K562 (cell line): ENCODE measurements at regions not wholly inside any gene's neighbourhood (a gene's known extent, or its start where the extent isn't known, plus 50 kb on each side); places are given as distances from the start of the nearest gene placed in this dataset.

Experiments used
- ELF4 ChIP-seq: fragments of 450-650 bp; formaldehyde crosslinking; IDR thresholded peaks from 2 replicates; pipeline ENCODE4 v1.4.0; 2022; ENCODE audit warnings: missing genetic modification characterization
- ESRRB ChIP-seq: fragments of 250-450 bp; sonication (Bioruptor Pico); IDR thresholded peaks from 2 replicates; pipeline ENCODE4 v1.5.0; 2020; ENCODE audit warnings: mild to moderate bottlenecking, moderate library complexity, borderline replicate concordance
- ETV1 ChIP-seq: fragments of 450-650 bp; conservative IDR thresholded peaks from 2 replicates; pipeline ENCODE4 v1.6.1; 2016; ENCODE audit warnings: missing genetic modification characterization, control low read depth, low read depth, missing compliant biosample characterization
- EZH2 ChIP-seq: IDR thresholded peaks from 2 replicates; pipeline ENCODE4 v1.6.1; 2012; ENCODE audit warnings: low read depth, mild to moderate bottlenecking, inconsistent platforms, low read length, borderline replicate concordance
- HDAC2 ChIP-seq: fragments of 450-650 bp; IDR thresholded peaks from 2 replicates; pipeline ENCODE4 v1.6.1; 2016; ENCODE audit warnings: mild to moderate bottlenecking
- JUN ChIP-seq, 2 experiments: sonication (generic) in 1 of 2; formaldehyde crosslinking in 1 of 2; IDR thresholded peaks; 2 replicates each; pipeline versions ENCODE4 v1.6.1 to v1.8.0; 2012 to 2022; ENCODE audit warnings: borderline replicate concordance in 2 of 2, mild to moderate bottlenecking in 2 of 2, improper control_type of control experiment in 1 of 2, low read depth in 1 of 2, low read length in 1 of 2, missing genetic modification reagents in 1 of 2
- JUND ChIP-seq, 2 experiments: IDR thresholded peaks; 2 replicates in 1 of 2; 3 replicates in 1 of 2; pipeline ENCODE4 v1.6.1; 2011; ENCODE audit warnings: borderline replicate concordance in 2 of 2, low read depth in 2 of 2, low read length in 2 of 2, improper control_type of control experiment in 1 of 2, missing biosample characterization in 1 of 2, missing genetic modification characterization in 1 of 2, missing genetic modification reagents in 1 of 2
- KLF16 ChIP-seq: IDR thresholded peaks from 2 replicates; pipeline ENCODE4 v1.6.1; 2016; ENCODE audit warnings: antibody characterized with exemption
- MAZ ChIP-seq, 2 experiments: fragments of 450-650 bp in 1 of 2; sonication (generic) in 1 of 2; formaldehyde crosslinking; IDR thresholded peaks in 1 of 2; conservative IDR thresholded peaks in 1 of 2; 2 replicates each; pipeline versions ENCODE4 v1.4.0 to v1.5.0; 2020; ENCODE audit warnings: mild to moderate bottlenecking in 1 of 2, missing genetic modification reagents in 1 of 2
- NR2F6 ChIP-seq: fragments of 450-650 bp; formaldehyde crosslinking; IDR thresholded peaks from 2 replicates; pipeline ENCODE4 v1.4.0; 2020; ENCODE audit warnings: mild to moderate bottlenecking
- PRPF4 ChIP-seq: fragments of 200-400 bp; formaldehyde crosslinking; IDR thresholded peaks from one replicate; pipeline ENCODE4 v1.6.1; 2017; ENCODE audit warnings: low read length, low read depth, mild to moderate bottlenecking; ENCODE audit not compliant: insufficient read depth, poor library complexity, severe bottlenecking
- PURB ChIP-seq: sonication (generic); formaldehyde crosslinking; IDR thresholded peaks from 2 replicates; pipeline ENCODE4 v1.9.0; 2021; ENCODE audit warnings: low read depth, mild to moderate bottlenecking, missing genetic modification reagents
- SOX6 ChIP-seq: fragments of 450-650 bp; IDR thresholded peaks from 2 replicates; pipeline ENCODE4 v1.6.1; 2014; ENCODE audit warnings: mild to moderate bottlenecking
- TOE1 ChIP-seq, 2 experiments: fragments of 450-650 bp in 1 of 2; sonication (generic) in 1 of 2; formaldehyde crosslinking in 1 of 2; IDR thresholded peaks; 2 replicates each; pipeline versions ENCODE4 v1.7.1 to v1.8.0; 2016 to 2022; ENCODE audit warnings: borderline replicate concordance in 2 of 2, mild to moderate bottlenecking in 2 of 2, antibody characterized with exemption in 1 of 2, inconsistent platforms in 1 of 2, low read depth in 1 of 2, missing genetic modification reagents in 1 of 2, moderate library complexity in 1 of 2
- TSC22D4 ChIP-seq: fragments of 450-650 bp; IDR thresholded peaks from 2 replicates; pipeline ENCODE4 v1.6.1; 2016; ENCODE audit warnings: missing genetic modification characterization, missing biosample characterization, control low read depth
- ZC3H11A ChIP-seq: IDR thresholded peaks from 2 replicates; pipeline ENCODE4 v1.6.1; 2012; ENCODE audit warnings: low read depth, low read length, improper control_type of control experiment
- ZNF212 ChIP-seq: fragments of 450-650 bp; formaldehyde crosslinking; IDR thresholded peaks from 2 replicates; pipeline ENCODE4 v1.4.0; 2020; ENCODE audit warnings: mild to moderate bottlenecking
- TF ChIP-seq, protein P1 (sequence below): IDR thresholded peaks from 2 replicates; pipeline ENCODE4 v1.6.1; 2011; ENCODE audit warnings: borderline replicate concordance, low read depth, mild to moderate bottlenecking, moderate library complexity, low read length; ENCODE audit not compliant: insufficient read depth, poor library complexity, severe bottlenecking
- TF ChIP-seq, protein P2 (sequence below), 2 experiments: fragments of 450-650 bp; IDR thresholded peaks; 2 replicates each; pipeline ENCODE4 v1.6.1; 2018; ENCODE audit warnings: mild to moderate bottlenecking in 2 of 2, low read depth in 1 of 2; ENCODE audit not compliant: partially characterized antibody in 2 of 2
- TF ChIP-seq, protein P3 (sequence below): sonication (generic); formaldehyde crosslinking; IDR thresholded peaks from 2 replicates; pipeline ENCODE4 v1.8.1; 2023; ENCODE audit warnings: mild to moderate bottlenecking, missing genetic modification reagents, moderate library complexity

DNA sequence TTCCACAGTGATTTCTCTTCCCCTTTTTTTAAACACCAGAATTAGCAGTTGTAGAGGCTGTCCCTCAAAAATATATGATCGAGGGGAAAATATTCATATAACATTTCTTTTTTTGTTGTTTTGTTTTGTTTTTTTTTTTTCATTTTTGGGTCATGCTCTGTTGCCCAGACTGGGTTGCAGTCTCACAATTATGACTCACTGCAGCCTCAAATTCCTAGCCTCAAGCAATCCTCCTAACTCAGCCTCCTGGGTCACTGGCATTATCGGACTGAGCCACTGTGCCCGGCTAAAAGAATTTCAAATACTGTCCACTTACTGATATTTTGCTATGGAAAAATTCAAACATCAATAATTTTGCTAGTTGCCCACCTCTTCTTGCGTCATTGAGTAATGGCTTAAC is 134.0 kb downstream of the HFE start (continued):
- TF ChIP-seq, protein P1, sequence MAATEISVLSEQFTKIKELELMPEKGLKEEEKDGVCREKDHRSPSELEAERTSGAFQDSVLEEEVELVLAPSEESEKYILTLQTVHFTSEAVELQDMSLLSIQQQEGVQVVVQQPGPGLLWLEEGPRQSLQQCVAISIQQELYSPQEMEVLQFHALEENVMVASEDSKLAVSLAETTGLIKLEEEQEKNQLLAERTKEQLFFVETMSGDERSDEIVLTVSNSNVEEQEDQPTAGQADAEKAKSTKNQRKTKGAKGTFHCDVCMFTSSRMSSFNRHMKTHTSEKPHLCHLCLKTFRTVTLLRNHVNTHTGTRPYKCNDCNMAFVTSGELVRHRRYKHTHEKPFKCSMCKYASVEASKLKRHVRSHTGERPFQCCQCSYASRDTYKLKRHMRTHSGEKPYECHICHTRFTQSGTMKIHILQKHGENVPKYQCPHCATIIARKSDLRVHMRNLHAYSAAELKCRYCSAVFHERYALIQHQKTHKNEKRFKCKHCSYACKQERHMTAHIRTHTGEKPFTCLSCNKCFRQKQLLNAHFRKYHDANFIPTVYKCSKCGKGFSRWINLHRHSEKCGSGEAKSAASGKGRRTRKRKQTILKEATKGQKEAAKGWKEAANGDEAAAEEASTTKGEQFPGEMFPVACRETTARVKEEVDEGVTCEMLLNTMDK, result no peak
- peak; percentile 44; the same call in 1 of the 2 replicates for TF ChIP-seq HDAC2
- no peak for TF ChIP-seq SOX6
- no peak for TF ChIP-seq TSC22D4 (tag)
- TF ChIP-seq MAZ (CRISPR knock-in tag; conservative IDR thresholded peaks at IDR 0.05 in 1 of 2, IDR thresholded peaks at IDR 0.05 in 1 of 2), result no peak
- no peak for TF ChIP-seq ZC3H11A
- no peak for TF ChIP-seq NR2F6 (CRISPR knock-in tag)
- no peak for TF ChIP-seq PURB (CRISPR knock-in tag)
- no peak for TF ChIP-seq PRPF4
- no peak for TF ChIP-seq KLF16
- TF ChIP-seq, protein P2, sequence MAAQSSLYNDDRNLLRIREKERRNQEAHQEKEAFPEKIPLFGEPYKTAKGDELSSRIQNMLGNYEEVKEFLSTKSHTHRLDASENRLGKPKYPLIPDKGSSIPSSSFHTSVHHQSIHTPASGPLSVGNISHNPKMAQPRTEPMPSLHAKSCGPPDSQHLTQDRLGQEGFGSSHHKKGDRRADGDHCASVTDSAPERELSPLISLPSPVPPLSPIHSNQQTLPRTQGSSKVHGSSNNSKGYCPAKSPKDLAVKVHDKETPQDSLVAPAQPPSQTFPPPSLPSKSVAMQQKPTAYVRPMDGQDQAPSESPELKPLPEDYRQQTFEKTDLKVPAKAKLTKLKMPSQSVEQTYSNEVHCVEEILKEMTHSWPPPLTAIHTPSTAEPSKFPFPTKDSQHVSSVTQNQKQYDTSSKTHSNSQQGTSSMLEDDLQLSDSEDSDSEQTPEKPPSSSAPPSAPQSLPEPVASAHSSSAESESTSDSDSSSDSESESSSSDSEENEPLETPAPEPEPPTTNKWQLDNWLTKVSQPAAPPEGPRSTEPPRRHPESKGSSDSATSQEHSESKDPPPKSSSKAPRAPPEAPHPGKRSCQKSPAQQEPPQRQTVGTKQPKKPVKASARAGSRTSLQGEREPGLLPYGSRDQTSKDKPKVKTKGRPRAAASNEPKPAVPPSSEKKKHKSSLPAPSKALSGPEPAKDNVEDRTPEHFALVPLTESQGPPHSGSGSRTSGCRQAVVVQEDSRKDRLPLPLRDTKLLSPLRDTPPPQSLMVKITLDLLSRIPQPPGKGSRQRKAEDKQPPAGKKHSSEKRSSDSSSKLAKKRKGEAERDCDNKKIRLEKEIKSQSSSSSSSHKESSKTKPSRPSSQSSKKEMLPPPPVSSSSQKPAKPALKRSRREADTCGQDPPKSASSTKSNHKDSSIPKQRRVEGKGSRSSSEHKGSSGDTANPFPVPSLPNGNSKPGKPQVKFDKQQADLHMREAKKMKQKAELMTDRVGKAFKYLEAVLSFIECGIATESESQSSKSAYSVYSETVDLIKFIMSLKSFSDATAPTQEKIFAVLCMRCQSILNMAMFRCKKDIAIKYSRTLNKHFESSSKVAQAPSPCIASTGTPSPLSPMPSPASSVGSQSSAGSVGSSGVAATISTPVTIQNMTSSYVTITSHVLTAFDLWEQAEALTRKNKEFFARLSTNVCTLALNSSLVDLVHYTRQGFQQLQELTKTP (IDR thresholded peaks at IDR 0.05; ENCODE audit: low read depth in 1 of 2, partially characterized antibody in 2 of 2), result no peak
- TF ChIP-seq ELF4 (CRISPR knock-in tag), result no peak
- TF ChIP-seq, protein P3, sequence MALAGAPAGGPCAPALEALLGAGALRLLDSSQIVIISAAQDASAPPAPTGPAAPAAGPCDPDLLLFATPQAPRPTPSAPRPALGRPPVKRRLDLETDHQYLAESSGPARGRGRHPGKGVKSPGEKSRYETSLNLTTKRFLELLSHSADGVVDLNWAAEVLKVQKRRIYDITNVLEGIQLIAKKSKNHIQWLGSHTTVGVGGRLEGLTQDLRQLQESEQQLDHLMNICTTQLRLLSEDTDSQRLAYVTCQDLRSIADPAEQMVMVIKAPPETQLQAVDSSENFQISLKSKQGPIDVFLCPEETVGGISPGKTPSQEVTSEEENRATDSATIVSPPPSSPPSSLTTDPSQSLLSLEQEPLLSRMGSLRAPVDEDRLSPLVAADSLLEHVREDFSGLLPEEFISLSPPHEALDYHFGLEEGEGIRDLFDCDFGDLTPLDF (CRISPR knock-in tag), result no peak
- TF ChIP-seq JUND (IDR thresholded peaks at IDR 0.05; ENCODE audit: borderline replicate concordance, low read depth, low read length), result peak; percentile 86
- TF ChIP-seq JUND (tag; IDR thresholded peaks at IDR 0.05; ENCODE audit: borderline replicate concordance, low read depth, low read length), result peak; percentile 82; the same call in 2 of the 3 replicates
- no peak for TF ChIP-seq ESRRB (CRISPR knock-in tag)
- TF ChIP-seq ZNF212 (CRISPR knock-in tag), result no peak
- peak; percentile 43; the same call in 1 of the 2 replicates for TF ChIP-seq JUN (IDR thresholded peaks at IDR 0.05; ENCODE audit: borderline replicate concordance, low read depth, low read length)
- no peak for TF ChIP-seq JUN (CRISPR knock-in tag; IDR thresholded peaks at IDR 0.05; ENCODE audit: borderline replicate concordance)
- no peak for TF ChIP-seq ETV1
- no peak for TF ChIP-seq EZH2
- TF ChIP-seq TOE1 (IDR thresholded peaks at IDR 0.05; ENCODE audit: borderline replicate concordance), result no peak
- no peak for TF ChIP-seq TOE1 (CRISPR knock-in tag; IDR thresholded peaks at IDR 0.05; ENCODE audit: borderline replicate concordance, low read depth)
